SK-N-SH (cell line): ENCODE measurements at regions not wholly inside any gene's neighbourhood (a gene's known extent, or its start where the extent isn't known, plus 50 kb on each side); places are given as distances from the start of the nearest gene placed in this dataset.

ENCODE experiments used
- CTCF ChIA-PET: fragments of 300-600, 350-600 bp; formaldehyde crosslinking; extraction: SDS; loops from one replicate; lab custom pipeline; 2021; lab: Yijun Ruan, JAX
- POLR2A ChIA-PET: fragments of 350-600 bp; sonication (Branson Sonifier 250); formaldehyde crosslinking; extraction: SDS; loops from one replicate; lab custom pipeline; 2020; ENCODE audit warnings: antibody characterized with exemption, inconsistent platforms; lab: Yijun Ruan, JAX
- DNase-seq: peaks from one replicate; pipeline ENCODE4 v3.0.0; 2012
- H2AFZ ChIP-seq: fragments of 200-600 bp; sonication (generic); 2 replicates; pipeline ENCODE4 v1.8.1; 2016; ENCODE audit warnings: antibody characterized with exemption, mild to moderate bottlenecking, low read depth
- H3F3A ChIP-seq: fragments of 200-600 bp; sonication (generic); replicated peaks from 2 replicates; pipeline ENCODE3; 2016; ENCODE audit warnings: antibody characterized with exemption, mild to moderate bottlenecking; ENCODE audit not compliant: insufficient read depth
- H3K27ac ChIP-seq, 2 experiments: fragments of 200-500 bp in 1 of 2; fragments of 200-600 bp in 1 of 2; sonication (Bioruptor generic) in 1 of 2; sonication (generic), shearing (Covaris generic) in 1 of 2; 2 replicates each; pipeline versions ENCODE4 v1.5.1 to v1.6.1; 2014 to 2016; ENCODE audit warnings: low read depth in 2 of 2, inconsistent platforms in 1 of 2, low read length in 1 of 2, mild to moderate bottlenecking in 1 of 2, mixed read lengths in 1 of 2
- H3K27me3 ChIP-seq: fragments of 200-600 bp; sonication (generic), shearing (Covaris generic); 2 replicates; pipeline ENCODE4 v1.6.1; 2016; ENCODE audit warnings: mixed run types; ENCODE audit not compliant: insufficient read depth
- H3K36me3 ChIP-seq, 2 experiments: fragments of 200-500 bp in 1 of 2; fragments of 200-600 bp in 1 of 2; sonication (Bioruptor generic) in 1 of 2; sonication (generic) in 1 of 2; replicated peaks in 1 of 2; 2 replicates each; pipeline versions ENCODE3 to v1.5.1; 2014 to 2016; ENCODE audit warnings: low read length in 1 of 2, mild to moderate bottlenecking in 1 of 2; ENCODE audit not compliant: insufficient read depth in 2 of 2, control insufficient read depth in 1 of 2
- H3K4me1 ChIP-seq, 2 experiments: fragments of 200-500 bp in 1 of 2; fragments of 200-600 bp in 1 of 2; sonication (Bioruptor generic) in 1 of 2; sonication (generic), shearing (Covaris generic) in 1 of 2; 2 replicates each; pipeline versions ENCODE4 v1.5.1 to v1.6.1; 2014 to 2016; ENCODE audit warnings: low read depth in 1 of 2, low read length in 1 of 2, mixed run types in 1 of 2; ENCODE audit not compliant: insufficient read depth in 2 of 2, control insufficient read depth in 1 of 2
- H3K4me2 ChIP-seq: fragments of 200-600 bp; sonication (generic), shearing (Covaris generic); 2 replicates; pipeline ENCODE4 v1.6.1; 2017; ENCODE audit warnings: mixed run types
- H3K4me3 ChIP-seq, 2 experiments: fragments of 200-500 bp in 1 of 2; fragments of 200-600 bp in 1 of 2; sonication (Bioruptor generic) in 1 of 2; sonication (generic), shearing (Covaris generic) in 1 of 2; 2 replicates each; pipeline versions ENCODE4 v1.5.1 to v1.8.1; 2014 to 2016; ENCODE audit warnings: low read depth in 2 of 2, inconsistent platforms in 1 of 2, low read length in 1 of 2, mild to moderate bottlenecking in 1 of 2, mixed read lengths in 1 of 2, moderate library complexity in 1 of 2
- H3K79me2 ChIP-seq: fragments of 200-600 bp; sonication (generic); 2 replicates; pipeline ENCODE4 v1.8.1; 2017; ENCODE audit warnings: mild to moderate bottlenecking; ENCODE audit not compliant: insufficient read depth
- H3K9ac ChIP-seq: fragments of 200-600 bp; sonication (generic); 2 replicates; pipeline ENCODE4 v1.6.1; 2017; ENCODE audit warnings: mixed run types
- H3K9me2 ChIP-seq: fragments of 200-600 bp; sonication (generic); 2 replicates; pipeline ENCODE4 v1.6.1; 2017; ENCODE audit warnings: mixed run types
- H3K9me3 ChIP-seq: fragments of 200-600 bp; sonication (generic); 2 replicates; pipeline ENCODE4 v1.6.1; 2017; ENCODE audit warnings: mixed run types, mild to moderate bottlenecking, moderate library complexity
- H4K20me1 ChIP-seq: fragments of 200-600 bp; sonication (generic); 2 replicates; pipeline ENCODE4 v1.6.1; 2017; ENCODE audit warnings: mild to moderate bottlenecking, mixed run types; ENCODE audit not compliant: insufficient read depth
- EP300 ChIP-seq, 2 experiments: IDR thresholded peaks; 2 replicates each; pipeline versions ENCODE4 v1.4.0 to v1.6.1; 2012; ENCODE audit warnings: borderline replicate concordance in 1 of 2, low read depth in 1 of 2, low read length in 1 of 2
- FOSL2 ChIP-seq: IDR thresholded peaks from 2 replicates; pipeline ENCODE4 v1.4.0; 2012; ENCODE audit warnings: low read depth, mild to moderate bottlenecking, moderate library complexity, borderline replicate concordance
- GABPA ChIP-seq: IDR thresholded peaks from 2 replicates; pipeline ENCODE4 v1.4.0; 2012; ENCODE audit warnings: low read depth, mild to moderate bottlenecking
- GATA2 ChIP-seq: sonication (generic); formaldehyde crosslinking; IDR thresholded peaks from 2 replicates; pipeline ENCODE4 v1.5.0; 2020; ENCODE audit warnings: mild to moderate bottlenecking, missing genetic modification reagents
- JUND ChIP-seq: IDR thresholded peaks from 2 replicates; pipeline ENCODE4 v1.4.0; 2012
- MEF2A ChIP-seq: IDR thresholded peaks from 2 replicates; pipeline ENCODE4 v1.4.0; 2012; ENCODE audit warnings: low read depth, borderline replicate concordance
- MXI1 ChIP-seq: IDR thresholded peaks from 2 replicates; pipeline ENCODE4 v1.6.1; 2012; ENCODE audit warnings: mild to moderate bottlenecking, low read depth, low read length, improper control_type of control experiment
- POLR2AphosphoS5 ChIP-seq: IDR thresholded peaks from 2 replicates; pipeline ENCODE4 v1.6.1; 2012; ENCODE audit warnings: low read depth, low read length
- RAD21 ChIP-seq: IDR thresholded peaks from 2 replicates; pipeline ENCODE4 v1.6.1; 2012; ENCODE audit warnings: mild to moderate bottlenecking, low read length
- RCOR1 ChIP-seq: fragments of 150-350 bp; IDR thresholded peaks from 2 replicates; pipeline ENCODE4 v1.6.1; 2017; ENCODE audit warnings: antibody characterized with exemption, low read length
- SIN3A ChIP-seq: IDR thresholded peaks from 2 replicates; pipeline ENCODE4 v1.6.1; 2012; ENCODE audit warnings: low read depth, mild to moderate bottlenecking, low read length, moderate library complexity, borderline replicate concordance
- SMC3 ChIP-seq: IDR thresholded peaks from 2 replicates; pipeline ENCODE4 v1.6.1; 2012; ENCODE audit warnings: low read depth, low read length, improper control_type of control experiment
- TCF12 ChIP-seq: IDR thresholded peaks from 2 replicates; pipeline ENCODE4 v1.4.0; 2012
- TEAD4 ChIP-seq: IDR thresholded peaks from 2 replicates; pipeline ENCODE4 v1.4.0; 2012; ENCODE audit warnings: mild to moderate bottlenecking, borderline replicate concordance; ENCODE audit not compliant: insufficient read depth
- WGBS: methylation state at CpG from one replicate; pipeline ENCODE4 v1.1.6; 2017; ENCODE audit warnings: low lambda C conversion rate; 5-methylcytosine and 5-hydroxymethylcytosine counted together
- TF ChIP-seq, protein P1 (sequence below): IDR thresholded peaks from 2 replicates; pipeline ENCODE4; 2012
- TF ChIP-seq, protein P2 (sequence below): fragments of 150-350 bp; IDR thresholded peaks from 2 replicates; pipeline ENCODE4 v1.6.1; 2016; ENCODE audit warnings: mild to moderate bottlenecking, low read depth, low read length
- TF ChIP-seq, protein P3 (sequence below): fragments of 200-600 bp; sonication (generic); IDR thresholded peaks from 2 replicates; pipeline ENCODE4 v1.6.1; 2017; ENCODE audit warnings: antibody characterized with exemption, mild to moderate bottlenecking, moderate library complexity
- TF ChIP-seq, protein P4 (sequence below): IDR thresholded peaks from 2 replicates; pipeline ENCODE4 v1.4.0; 2012; ENCODE audit warnings: low read depth, borderline replicate concordance

DNA sequence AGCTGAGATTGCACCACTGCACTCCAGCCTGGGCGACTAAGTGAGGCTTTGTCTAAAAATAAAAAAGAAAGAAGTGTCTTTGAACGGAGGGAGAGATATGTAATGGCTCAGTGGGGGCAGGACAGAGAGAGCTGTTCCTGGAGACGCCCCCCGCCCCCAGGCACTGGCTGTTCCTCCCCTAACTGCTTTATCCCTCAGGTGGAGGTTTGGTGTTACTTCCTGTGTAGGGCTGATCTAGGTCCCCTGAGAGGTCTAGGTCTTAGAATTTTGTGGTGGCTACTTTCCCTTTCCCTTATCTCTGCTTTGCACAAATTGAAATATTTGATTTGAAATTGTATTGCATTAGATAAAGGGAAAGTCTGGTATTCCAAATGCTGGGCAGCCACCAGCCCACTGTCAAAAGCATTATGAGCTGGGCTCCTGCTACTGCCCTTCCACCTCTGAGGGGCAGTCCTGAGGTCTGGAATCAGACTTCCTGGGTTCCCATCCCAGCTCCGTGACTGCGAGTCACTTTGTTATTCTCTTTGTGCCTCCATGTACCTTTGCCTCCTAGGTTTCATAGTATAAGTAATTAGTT, 134.8 kb upstream of the KIF26B start:
- Histone ChIP-seq H4K20me1 (no peaks in the 10 kb centered on the region), H3K4me2 (no peak overlapping the region), H3K4me3 (no peak overlapping the region), H3F3A (no peaks in the 10 kb centered on the region), H3K9ac (no peak overlapping the region), H2AFZ (no peak overlapping the region), H3K9me2 (no peaks in the 10 kb centered on the region), H3K79me2 (no peaks in the 10 kb centered on the region), H3K4me1 (peaks cover 0 to 10% of the 10 kb centered on the region in 2 experiments; a peak in 1 of 4 replicates), H3K36me3 (peaks cover 0 to 4% of the 10 kb centered on the region in 2 experiments), H3K27ac (no peak overlapping the region), H3K27me3 (no peaks in the 10 kb centered on the region), H3K9me3 (no peaks in the 10 kb centered on the region)
- 72% methylated on average over 6 of the region's 6 CpGs for whole genome bisulfite sequencing
- CTCF ChIA-PET, result interaction anchor here (1.9 to 4.1 kb wide), 2 partner anchors 21 to 23 kb away, joined by 4 to 20 read pairs; no protein-coding TSS in a partner anchor
- POLR2A ChIA-PET, result no interaction called here
- TF ChIP-seq RCOR1, result peak; percentile 67; the same call in 1 of the 2 replicates
- no peak for TF ChIP-seq POLR2AphosphoS5
- TF ChIP-seq EP300 (IDR thresholded peaks at IDR 0.05; ENCODE audit: borderline replicate concordance in 1 of 2, low read depth in 1 of 2, low read length in 1 of 2), result peak in 1 of 2 experiments; percentile 18; a peak in 1 of 4 replicates
- TF ChIP-seq GATA2 (CRISPR knock-in tag), result peak; percentile 69; the same call in 1 of the 2 replicates
- TF ChIP-seq RAD21, result peak; percentile 36
- TF ChIP-seq FOSL2, result no peak
- TF ChIP-seq MXI1, result no peak
- TF ChIP-seq MEF2A, result no peak
- DNase-seq, result peak; percentile 42

DNA sequence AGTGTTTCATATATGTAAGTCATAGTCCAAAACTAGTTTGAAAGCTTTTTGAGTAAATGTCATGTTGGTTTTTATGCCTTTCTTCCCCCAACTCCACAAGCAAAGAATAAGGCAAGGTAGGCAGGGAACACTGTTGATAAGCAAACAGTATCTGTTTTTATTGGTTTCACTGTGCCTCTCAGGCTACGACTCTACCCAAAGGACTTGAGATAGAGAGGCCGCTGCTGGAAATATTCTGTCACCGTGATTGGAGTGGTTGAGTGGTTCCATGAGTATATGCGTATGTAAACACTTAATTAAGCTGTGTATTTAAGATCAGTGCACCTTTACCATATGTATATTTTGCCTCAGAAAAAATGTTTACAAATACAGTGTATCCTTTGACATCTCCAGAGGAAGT, 138.1 kb upstream of the KIF26B start:
- Histone ChIP-seq H4K20me1 (no peaks in the 10 kb centered on the region), H3K79me2 (no peaks in the 10 kb centered on the region), H3K9ac (no peak overlapping the region), H3K9me2 (no peaks in the 10 kb centered on the region), H3K9me3 (no peaks in the 10 kb centered on the region), H3K27me3 (no peaks in the 10 kb centered on the region), H3K4me3 (no peak overlapping the region), H3K4me2 (no peak overlapping the region), H3K4me1 (peaks cover 0 to 10% of the 10 kb centered on the region in 2 experiments; a peak in 1 of 4 replicates), H3K27ac (no peak overlapping the region), H2AFZ (no peak overlapping the region), H3K36me3 (no peaks in the 10 kb centered on the region), H3F3A (no peaks in the 10 kb centered on the region)
- ChIA-PET POLR2A (no interaction called here), CTCF (interaction anchor here (1.0 to 2.2 kb wide), 2 partner anchors 19 to 26 kb away, joined by 3 to 18 read pairs; no protein-coding TSS in a partner anchor)
- no peak for DNase-seq
- WGBS, result 85% methylated on average over 4 of the region's 4 CpGs
- TF ChIP-seq, protein P1, sequence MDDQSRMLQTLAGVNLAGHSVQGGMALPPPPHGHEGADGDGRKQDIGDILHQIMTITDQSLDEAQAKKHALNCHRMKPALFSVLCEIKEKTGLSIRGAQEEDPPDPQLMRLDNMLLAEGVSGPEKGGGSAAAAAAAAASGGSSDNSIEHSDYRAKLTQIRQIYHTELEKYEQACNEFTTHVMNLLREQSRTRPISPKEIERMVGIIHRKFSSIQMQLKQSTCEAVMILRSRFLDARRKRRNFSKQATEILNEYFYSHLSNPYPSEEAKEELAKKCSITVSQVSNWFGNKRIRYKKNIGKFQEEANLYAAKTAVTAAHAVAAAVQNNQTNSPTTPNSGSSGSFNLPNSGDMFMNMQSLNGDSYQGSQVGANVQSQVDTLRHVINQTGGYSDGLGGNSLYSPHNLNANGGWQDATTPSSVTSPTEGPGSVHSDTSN, result no peak
- TF ChIP-seq, protein P2, sequence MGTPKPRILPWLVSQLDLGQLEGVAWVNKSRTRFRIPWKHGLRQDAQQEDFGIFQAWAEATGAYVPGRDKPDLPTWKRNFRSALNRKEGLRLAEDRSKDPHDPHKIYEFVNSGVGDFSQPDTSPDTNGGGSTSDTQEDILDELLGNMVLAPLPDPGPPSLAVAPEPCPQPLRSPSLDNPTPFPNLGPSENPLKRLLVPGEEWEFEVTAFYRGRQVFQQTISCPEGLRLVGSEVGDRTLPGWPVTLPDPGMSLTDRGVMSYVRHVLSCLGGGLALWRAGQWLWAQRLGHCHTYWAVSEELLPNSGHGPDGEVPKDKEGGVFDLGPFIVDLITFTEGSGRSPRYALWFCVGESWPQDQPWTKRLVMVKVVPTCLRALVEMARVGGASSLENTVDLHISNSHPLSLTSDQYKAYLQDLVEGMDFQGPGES, result no peak
- TF ChIP-seq MEF2A, result no peak
- TF ChIP-seq, protein P3, sequence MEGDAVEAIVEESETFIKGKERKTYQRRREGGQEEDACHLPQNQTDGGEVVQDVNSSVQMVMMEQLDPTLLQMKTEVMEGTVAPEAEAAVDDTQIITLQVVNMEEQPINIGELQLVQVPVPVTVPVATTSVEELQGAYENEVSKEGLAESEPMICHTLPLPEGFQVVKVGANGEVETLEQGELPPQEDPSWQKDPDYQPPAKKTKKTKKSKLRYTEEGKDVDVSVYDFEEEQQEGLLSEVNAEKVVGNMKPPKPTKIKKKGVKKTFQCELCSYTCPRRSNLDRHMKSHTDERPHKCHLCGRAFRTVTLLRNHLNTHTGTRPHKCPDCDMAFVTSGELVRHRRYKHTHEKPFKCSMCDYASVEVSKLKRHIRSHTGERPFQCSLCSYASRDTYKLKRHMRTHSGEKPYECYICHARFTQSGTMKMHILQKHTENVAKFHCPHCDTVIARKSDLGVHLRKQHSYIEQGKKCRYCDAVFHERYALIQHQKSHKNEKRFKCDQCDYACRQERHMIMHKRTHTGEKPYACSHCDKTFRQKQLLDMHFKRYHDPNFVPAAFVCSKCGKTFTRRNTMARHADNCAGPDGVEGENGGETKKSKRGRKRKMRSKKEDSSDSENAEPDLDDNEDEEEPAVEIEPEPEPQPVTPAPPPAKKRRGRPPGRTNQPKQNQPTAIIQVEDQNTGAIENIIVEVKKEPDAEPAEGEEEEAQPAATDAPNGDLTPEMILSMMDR, result no peak
- no peak for TF ChIP-seq TEAD4
- no peak for TF ChIP-seq JUND
- TF ChIP-seq SMC3, result no peak
- TF ChIP-seq TCF12, result no peak
- no peak for TF ChIP-seq MXI1
- no peak for TF ChIP-seq RCOR1
- TF ChIP-seq GABPA, result no peak
- TF ChIP-seq, protein P4, sequence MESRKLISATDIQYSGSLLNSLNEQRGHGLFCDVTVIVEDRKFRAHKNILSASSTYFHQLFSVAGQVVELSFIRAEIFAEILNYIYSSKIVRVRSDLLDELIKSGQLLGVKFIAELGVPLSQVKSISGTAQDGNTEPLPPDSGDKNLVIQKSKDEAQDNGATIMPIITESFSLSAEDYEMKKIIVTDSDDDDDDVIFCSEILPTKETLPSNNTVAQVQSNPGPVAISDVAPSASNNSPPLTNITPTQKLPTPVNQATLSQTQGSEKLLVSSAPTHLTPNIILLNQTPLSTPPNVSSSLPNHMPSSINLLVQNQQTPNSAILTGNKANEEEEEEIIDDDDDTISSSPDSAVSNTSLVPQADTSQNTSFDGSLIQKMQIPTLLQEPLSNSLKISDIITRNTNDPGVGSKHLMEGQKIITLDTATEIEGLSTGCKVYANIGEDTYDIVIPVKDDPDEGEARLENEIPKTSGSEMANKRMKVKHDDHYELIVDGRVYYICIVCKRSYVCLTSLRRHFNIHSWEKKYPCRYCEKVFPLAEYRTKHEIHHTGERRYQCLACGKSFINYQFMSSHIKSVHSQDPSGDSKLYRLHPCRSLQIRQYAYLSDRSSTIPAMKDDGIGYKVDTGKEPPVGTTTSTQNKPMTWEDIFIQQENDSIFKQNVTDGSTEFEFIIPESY, result no peak
- TF ChIP-seq SIN3A, result no peak
- TF ChIP-seq, all 33 proteins: peak for 0
